GM12878 (cell line): ENCODE measurements at regions not wholly inside any gene's neighbourhood (a gene's known extent, or its start where the extent isn't known, plus 50 kb on each side); places are given as distances from the start of the nearest gene placed in this dataset.

ENCODE experiments used
- ATAC-seq: fragments of 200-7000 bp; cut with Tn5 transposase; 3 replicates; pipeline ENCODE4 v1.9.1; 2020; ENCODE audit warnings: mild to moderate bottlenecking, moderate library complexity
- BruUV-seq: library from RNA; stranded (reverse); fragments of 400-500 nt; replicated peaks from 2 replicates; lab custom pipeline; 2021; lab: Mats Ljungman, UMichigan
- CTCF ChIA-PET: fragments of 300-600 bp; sonication (Branson Sonifier 250); formaldehyde crosslinking; extraction: SDS; loops from one replicate; lab custom pipeline; 2021; ENCODE audit warnings: inconsistent platforms; lab: Yijun Ruan, JAX
- POLR2A ChIA-PET: fragments of 350-600 bp; formaldehyde crosslinking; extraction: SDS; loops from one replicate; lab custom pipeline; 2021; ENCODE audit warnings: inconsistent platforms; lab: Charles Lee
- RAD21 ChIA-PET: fragments of 300-600 bp; sonication (Branson Sonifier 250); formaldehyde crosslinking; loops from one replicate; lab custom pipeline; 2023; ENCODE audit warnings: antibody characterized with exemption; ENCODE audit not compliant: unreplicated experiment; lab: Charles Lee
- SMC1A ChIA-PET: fragments of 300-600 bp; sonication (Branson Sonifier 250); formaldehyde crosslinking; loops from one replicate; lab custom pipeline; 2023; ENCODE audit not compliant: unreplicated experiment, uncharacterized antibody; lab: Charles Lee
- DNase-seq: peaks from one replicate; pipeline ENCODE4 v3.0.0-alpha.2; 2011; ENCODE audit warnings: low read depth, low spot score
- FAIRE-seq: peaks from 3 replicates; lab custom pipeline; 2011; peaks lifted over from hg19 to GRCh38; lab: Jason Lieb, UNC
- H2AFZ ChIP-seq: 2 replicates; pipeline ENCODE4 v1.6.0; 2011; ENCODE audit warnings: low read depth, low read length, control low read depth; ENCODE audit not compliant: control insufficient read depth
- H3K27ac ChIP-seq: 2 replicates; pipeline ENCODE4 v1.5.1; 2011; ENCODE audit warnings: control low read depth; ENCODE audit not compliant: control insufficient read depth, insufficient read depth
- H3K27me3 ChIP-seq, 2 experiments: replicated peaks in 1 of 2; 2 replicates each; pipeline versions ENCODE4 v1.6.0 to v1.6.1; 2011; ENCODE audit warnings: low read length in 1 of 2; ENCODE audit not compliant: control insufficient read depth in 2 of 2, insufficient read depth in 2 of 2
- H3K36me3 ChIP-seq, 2 experiments: 2 replicates each; pipeline ENCODE4 v1.5.1; 2011; ENCODE audit warnings: low read length in 1 of 2; ENCODE audit not compliant: control insufficient read depth in 2 of 2, insufficient read depth in 2 of 2
- H3K4me1 ChIP-seq: 2 replicates; pipeline ENCODE4 v1.6.1; 2011; ENCODE audit warnings: mild to moderate bottlenecking, low read length, moderate library complexity, mixed read lengths; ENCODE audit not compliant: control insufficient read depth, insufficient read depth
- H3K4me2 ChIP-seq: 2 replicates; pipeline ENCODE4 v1.6.0; 2011; ENCODE audit warnings: control low read depth; ENCODE audit not compliant: control insufficient read depth, insufficient read depth
- H3K4me3 ChIP-seq: fragments of 200-600 bp; sonication (generic); 2 replicates; pipeline ENCODE4 v1.5.1; 2016
- H3K79me2 ChIP-seq: 2 replicates; pipeline ENCODE4 v1.6.0; 2011; ENCODE audit warnings: low read length; ENCODE audit not compliant: control insufficient read depth, insufficient read depth
- H3K9ac ChIP-seq: 2 replicates; pipeline ENCODE4 v1.8.0; 2011; ENCODE audit warnings: low read length, control low read depth, mixed read lengths; ENCODE audit not compliant: control insufficient read depth, insufficient read depth
- H3K9me3 ChIP-seq: replicated peaks from 3 replicates; pipeline ENCODE4 v1.5.1; 2011; ENCODE audit warnings: mild to moderate bottlenecking, low read length; ENCODE audit not compliant: control insufficient read depth, insufficient read depth
- H4K20me1 ChIP-seq: 2 replicates; pipeline ENCODE4 v1.6.0; 2011; ENCODE audit not compliant: control insufficient read depth, insufficient read depth
- ATF2 ChIP-seq: IDR thresholded peaks from 2 replicates; pipeline ENCODE4 v1.6.1; 2012; ENCODE audit warnings: low read length, inconsistent platforms
- BCL3 ChIP-seq: IDR thresholded peaks from 2 replicates; pipeline ENCODE4 v1.6.1; 2011; ENCODE audit warnings: borderline replicate concordance, low read depth, mild to moderate bottlenecking, moderate library complexity, low read length; ENCODE audit not compliant: insufficient read depth, poor library complexity, severe bottlenecking
- CUX1 ChIP-seq: IDR thresholded peaks from 2 replicates; pipeline ENCODE4 v1.6.1; 2012; ENCODE audit warnings: improper control_type of control experiment, low read depth, low read length; ENCODE audit not compliant: insufficient replicate concordance
- EED ChIP-seq: sonication (generic); IDR thresholded peaks from 2 replicates; pipeline ENCODE4 v1.6.1; 2016; ENCODE audit warnings: antibody characterized with exemption, low read depth
- HDGF ChIP-seq: fragments of 450-650 bp; IDR thresholded peaks from 2 replicates; pipeline ENCODE4 v1.6.1; 2016; ENCODE audit warnings: antibody characterized with exemption
- NR2C1 ChIP-seq: fragments of 450-650 bp; IDR thresholded peaks from 2 replicates; pipeline ENCODE4 v1.6.1; 2017; ENCODE audit warnings: antibody characterized with exemption, mild to moderate bottlenecking, moderate library complexity
- PAX8 ChIP-seq: fragments of 450-650 bp; IDR thresholded peaks from 2 replicates; pipeline ENCODE4 v1.6.1; 2017; ENCODE audit warnings: mild to moderate bottlenecking, moderate library complexity
- SREBF1 ChIP-seq: IDR thresholded peaks from 2 replicates; pipeline ENCODE4 v1.6.1; 2012; ENCODE audit warnings: mild to moderate bottlenecking, low read length
- ZSCAN29 ChIP-seq: fragments of 450-650 bp; IDR thresholded peaks from 2 replicates; pipeline ENCODE4 v1.6.1; 2017; ENCODE audit warnings: mild to moderate bottlenecking, moderate library complexity
- WGBS: methylation state at CpG from one replicate; pipeline ENCODE4 v1.1.6; 2016; ENCODE audit warnings: low lambda C conversion rate; ENCODE audit not compliant: insufficient replicate concordance, insufficient coverage; ENCODE audit errors: missing lambda C conversion rate; 5-methylcytosine and 5-hydroxymethylcytosine counted together
- in situ Hi-C: fragments of 300-500 bp; cut with MboI; formaldehyde crosslinking; loops from 9 replicates; pipeline ENCODE4 v1.14.3; 2018; ENCODE audit warnings: mixed read lengths
- intact Hi-C: fragments of 100-400 bp; cut with micrococcal nuclease; formaldehyde crosslinking; loops from one replicate; pipeline ENCODE4 v1.14.2; 2022; ENCODE audit not compliant: unreplicated experiment
- TF ChIP-seq, protein P1 (sequence below): fragments of 450-650 bp; IDR thresholded peaks from 2 replicates; pipeline ENCODE4 v1.6.1; 2016; ENCODE audit warnings: mild to moderate bottlenecking
- TF ChIP-seq, protein P2 (sequence below): IDR thresholded peaks from 2 replicates; pipeline ENCODE4 v1.6.1; 2011; ENCODE audit warnings: borderline replicate concordance, low read depth, mild to moderate bottlenecking, moderate library complexity, mixed read lengths, low read length; ENCODE audit not compliant: insufficient read depth; ENCODE audit errors: extremely low read length

- H4K20me1 ChIP-seq: no peaks in the 10 kb centered on the region
- 33% methylated on average over 1 of the region's 1 CpG for WGBS
- peak overlapping the region; percentile 2; the same call in 1 of the 2 replicates for H3K4me2 ChIP-seq
- H3K9ac ChIP-seq: no peak overlapping the region
- H3K9me3 ChIP-seq: no peaks in the 10 kb centered on the region
- DNase-seq (no peak), ATAC-seq (no peak; the same call in 2 of the 3 replicates), FAIRE-seq (no peak)
- intact Hi-C loops: loop anchor here (5.0 kb wide), 1 partner anchor 700 kb away; no protein-coding TSS in a partner anchor
- SMC1A ChIA-PET: interaction anchor here (0.6 to 11.9 kb wide), 23 partner anchors 8 to 270 kb away, joined by 3 to 249 read pairs (median 5); partner anchors contain the start of genes FAM98B and RASGRP1
- CTCF ChIA-PET: interaction anchor here (0.7 to 15.4 kb wide), 22 partner anchors 9 to 272 kb away, joined by 3 to 386 read pairs (median 6); partner anchors contain the start of genes FAM98B and RASGRP1
- no peaks in the 10 kb centered on the region for H3K36me3 ChIP-seq
- RAD21 ChIA-PET: interaction anchor here (0.6 to 8.9 kb wide), 15 partner anchors 8 to 1710 kb away, joined by 3 to 224 read pairs (median 23); partner anchors contain the start of gene FAM98B
- H2AFZ ChIP-seq: 0 out of 2 replicates have a peak overlapping the region, but pooled peaks have one; percentile 71
- no peak overlapping the region for H3K4me3 ChIP-seq
- POLR2A ChIA-PET: interaction anchor here (0.7 to 3.4 kb wide), 5 partner anchors 9 to 243 kb away, joined by 3 to 21 read pairs (median 4); partner anchors contain the start of gene FAM98B
- H3K27ac ChIP-seq: peak overlapping the region; percentile 7; the same call in 1 of the 2 replicates
- no peaks in the 10 kb centered on the region for H3K79me2 ChIP-seq
- peaks cover 22% of the 10 kb centered on the region for H3K4me1 ChIP-seq
- H3K27me3 ChIP-seq: no peaks in the 10 kb centered on the region
- BruUV-seq: TSS peak; percentile 73
- in situ Hi-C loops: loop anchor here (10.0 kb wide), 2 partner anchors 252 to 702 kb away; no protein-coding TSS in a partner anchor
- TF ChIP-seq, protein P1, sequence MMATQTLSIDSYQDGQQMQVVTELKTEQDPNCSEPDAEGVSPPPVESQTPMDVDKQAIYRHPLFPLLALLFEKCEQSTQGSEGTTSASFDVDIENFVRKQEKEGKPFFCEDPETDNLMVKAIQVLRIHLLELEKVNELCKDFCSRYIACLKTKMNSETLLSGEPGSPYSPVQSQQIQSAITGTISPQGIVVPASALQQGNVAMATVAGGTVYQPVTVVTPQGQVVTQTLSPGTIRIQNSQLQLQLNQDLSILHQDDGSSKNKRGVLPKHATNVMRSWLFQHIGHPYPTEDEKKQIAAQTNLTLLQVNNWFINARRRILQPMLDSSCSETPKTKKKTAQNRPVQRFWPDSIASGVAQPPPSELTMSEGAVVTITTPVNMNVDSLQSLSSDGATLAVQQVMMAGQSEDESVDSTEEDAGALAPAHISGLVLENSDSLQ: no peak
- TF ChIP-seq SREBF1: no peak
- no peak for TF ChIP-seq BCL3
- TF ChIP-seq, protein P2, sequence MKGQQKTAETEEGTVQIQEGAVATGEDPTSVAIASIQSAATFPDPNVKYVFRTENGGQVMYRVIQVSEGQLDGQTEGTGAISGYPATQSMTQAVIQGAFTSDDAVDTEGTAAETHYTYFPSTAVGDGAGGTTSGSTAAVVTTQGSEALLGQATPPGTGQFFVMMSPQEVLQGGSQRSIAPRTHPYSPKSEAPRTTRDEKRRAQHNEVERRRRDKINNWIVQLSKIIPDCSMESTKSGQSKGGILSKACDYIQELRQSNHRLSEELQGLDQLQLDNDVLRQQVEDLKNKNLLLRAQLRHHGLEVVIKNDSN: no peak
- no peak for TF ChIP-seq ZSCAN29
- no peak for TF ChIP-seq EED
- TF ChIP-seq HDGF: no peak
- TF ChIP-seq ATF2: no peak
- TF ChIP-seq NR2C1: no peak
- TF ChIP-seq CUX1: no peak
- TF ChIP-seq PAX8: no peak
Observed at GRCh38 chr15:38696790-38697495, 132.3 kb upstream of the RASGRP1 start.
